ENCODE measurements at regions not wholly inside any gene's neighbourhood (a gene's known extent, or its start where the extent isn't known, plus 50 kb on each side); places are given as distances from the start of the nearest gene placed in this dataset.

GRCh38 chr2:193701484-193701883, 1506.8 kb upstream of the TMEFF2 start:
- H3K36me3 ChIP-seq, result no peaks in the 10 kb centered on the region
- H3K4me3 ChIP-seq, result no peak overlapping the region
- H3K27ac ChIP-seq, result no peak overlapping the region
- no peak for DNase-seq
- intact Hi-C loops (cut with DNase I; ENCODE audit: low total_unique reads), result no loop called here
- 82 to 89% (median 85%) methylated on average over 3 of the region's 3 CpGs for WGBS, 5 donors
- H3K4me1 ChIP-seq, result no peaks in the 10 kb centered on the region
- no peaks in the 10 kb centered on the region for H3K9me3 ChIP-seq
- H3K27me3 ChIP-seq, result no peaks in the 10 kb centered on the region
- TF ChIP-seq CTCF (IDR thresholded peaks at IDR 0.05) (no peak), EP300 (IDR thresholded peaks at IDR 0.05) (no peak), POLR2A (IDR thresholded peaks at IDR 0.05) (no peak), POLR2AphosphoS5 (IDR thresholded peaks at IDR 0.05) (no peak)

- TF ChIP-seq CTCF (IDR thresholded peaks at IDR 0.05) (no peak), POLR2AphosphoS5 (IDR thresholded peaks at IDR 0.05) (no peak), POLR2A (IDR thresholded peaks at IDR 0.05) (no peak), EP300 (IDR thresholded peaks at IDR 0.05) (no peak)
- intact Hi-C loops (cut with DNase I; ENCODE audit: low total_unique reads), result no loop called here
- peak in 1 of 2 donors; percentile 23 for DNase-seq
Observed at GRCh38 chr2:193695367-193695766, 1500.6 kb upstream of the TMEFF2 start.

DNA sequence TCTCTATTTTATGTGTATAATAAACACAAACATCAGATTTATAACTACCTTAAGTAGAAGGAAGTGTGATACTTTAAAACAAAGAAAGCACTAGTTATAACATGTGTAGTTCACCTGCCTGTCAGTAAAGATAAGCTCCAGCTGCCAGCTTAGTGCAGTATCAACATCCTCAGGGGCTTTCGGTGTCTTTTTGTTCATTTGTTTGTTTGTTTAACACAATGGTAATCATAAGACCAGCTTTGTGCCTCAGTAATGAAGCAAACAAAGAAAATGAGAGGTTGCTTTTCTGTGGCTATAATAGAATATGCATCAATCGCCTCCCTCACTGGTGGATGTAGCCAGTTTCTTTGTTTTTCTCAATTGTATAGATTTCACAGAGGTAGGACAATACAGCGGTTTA, 1499.0 kb upstream of the TMEFF2 start:
- DNase-seq, result no peak
- Histone ChIP-seq H3K27ac (no peak overlapping the region), H3K36me3 (no peaks in the 10 kb centered on the region), H3K27me3 (no peaks in the 10 kb centered on the region), H3K9me3 (no peaks in the 10 kb centered on the region), H3K4me3 (no peak overlapping the region), H3K4me1 (no peaks in the 10 kb centered on the region)
- TF ChIP-seq POLR2A (IDR thresholded peaks at IDR 0.05) (no peak), POLR2AphosphoS5 (IDR thresholded peaks at IDR 0.05) (no peak), EP300 (IDR thresholded peaks at IDR 0.05) (no peak), CTCF (IDR thresholded peaks at IDR 0.05) (no peak)
- WGBS, 5 donors, result 54 to 64% (median 59%) methylated on average over 3 of the region's 3 CpGs
- intact Hi-C loops (cut with DNase I; ENCODE audit: low total_unique reads), result no loop called here

More at GRCh38 chr2:193695367-193695766, 1500.6 kb upstream of the TMEFF2 start:
- no peaks in the 10 kb centered on the region for H3K9me3 ChIP-seq
- no peaks in the 10 kb centered on the region for H3K27me3 ChIP-seq
- H3K36me3 ChIP-seq, result no peaks in the 10 kb centered on the region
- 14 to 40% (median 31%) methylated on average over 1 of the region's 1 CpG for WGBS, 5 donors
- H3K4me3 ChIP-seq, result no peak overlapping the region
- H3K27ac ChIP-seq, result no peak overlapping the region
- H3K4me1 ChIP-seq, result no peaks in the 10 kb centered on the region

DNA sequence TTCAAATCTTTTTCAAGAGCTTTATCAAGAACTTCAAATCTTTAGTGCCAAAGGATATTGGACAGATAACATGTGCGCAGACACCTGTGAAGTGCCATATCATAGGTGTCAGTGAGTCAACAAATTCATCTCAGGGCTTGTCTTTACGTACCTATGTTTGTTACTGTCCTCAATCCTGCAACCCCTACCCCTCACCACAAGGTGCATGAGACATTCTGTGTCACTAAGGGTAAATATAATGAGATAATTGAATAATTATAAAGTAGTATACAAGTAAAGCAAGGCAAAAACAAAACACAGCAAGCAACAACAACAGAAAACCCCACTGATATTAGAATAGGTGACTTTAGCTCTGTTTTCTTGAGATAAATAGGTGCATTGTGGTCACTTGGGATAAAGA, 1495.8 kb upstream of the TMEFF2 start:
- Histone ChIP-seq H3K4me1 (no peaks in the 10 kb centered on the region), H3K36me3 (no peaks in the 10 kb centered on the region), H3K4me3 (no peak overlapping the region), H3K27me3 (no peaks in the 10 kb centered on the region), H3K9me3 (no peaks in the 10 kb centered on the region), H3K27ac (no peak overlapping the region)
- no peak for DNase-seq
- no peak for TF ChIP-seq POLR2AphosphoS5 (IDR thresholded peaks at IDR 0.05)
- no peak for TF ChIP-seq EP300 (IDR thresholded peaks at IDR 0.05)
- TF ChIP-seq POLR2A (IDR thresholded peaks at IDR 0.05), result no peak
- no peak for TF ChIP-seq CTCF (IDR thresholded peaks at IDR 0.05)
- WGBS, 5 donors, result 52 to 63% (median 61%) methylated on average over 2 of the region's 2 CpGs
- intact Hi-C loops (cut with DNase I; ENCODE audit: low total_unique reads), result no loop called here

All from stomach (tissue), 8 donors.